GM21528 (cell line): ENCODE measurements at regions not wholly inside any gene's neighbourhood (a gene's known extent, or its start where the extent isn't known, plus 50 kb on each side); places are given as distances from the start of the nearest gene placed in this dataset.
"Not testable (repeated sequence)": the region's sequence is repeated elsewhere in the genome, so short reads cannot be mapped to it uniquely, and the experiment has no call there.

Source experiments
- ATAC-seq: cut with Tn5 transposase; IDR thresholded peaks from one replicate; pipeline ENCODE4 v1.9.1; 2021; ENCODE audit warnings: mild to moderate bottlenecking, moderate library complexity; ENCODE audit not compliant: unreplicated experiment, low FRiP score

- no peak for ATAC-seq
Observed at GRCh38 chr6:87784690-87785089, 82.7 kb upstream of the AKIRIN2 start.

GRCh38 chr6:87784051-87784450 is 82.0 kb upstream of the AKIRIN2 start:
- no peak for ATAC-seq

- no peak for ATAC-seq
Observed at GRCh38 chr6:87779542-87779941, 77.5 kb upstream of the AKIRIN2 start.

- no peak for ATAC-seq
Observed at GRCh38 chr6:87772597-87773530, 70.8 kb upstream of the AKIRIN2 start.

GRCh38 chr6:87767478-87767877 is 65.4 kb upstream of the AKIRIN2 start:
- no peak for ATAC-seq

- ATAC-seq = no peak
Observed at GRCh38 chr6:87766211-87766610, 64.2 kb upstream of the AKIRIN2 start.

GRCh38 chr6:87763901-87764300 is 61.9 kb upstream of the AKIRIN2 start:
- ATAC-seq = no peak

- no peak for ATAC-seq
Observed at GRCh38 chr6:87763276-87763675, 61.2 kb upstream of the AKIRIN2 start.

- ATAC-seq = no peak
Observed at GRCh38 chr6:87762116-87762515, 60.1 kb upstream of the AKIRIN2 start.

GRCh38 chr6:87757792-87758191 is 55.8 kb upstream of the AKIRIN2 start:
- no peak for ATAC-seq

- ATAC-seq = peak; percentile 90
Observed at GRCh38 chr6:87756858-87757257, 54.8 kb upstream of the AKIRIN2 start.

- ATAC-seq = no peak
Observed at GRCh38 chr6:87755708-87756671, 54.0 kb upstream of the AKIRIN2 start.

GRCh38 chr6:87754828-87755227 is 52.8 kb upstream of the AKIRIN2 start:
- peak; percentile 60 for ATAC-seq

- ATAC-seq = no peak
Observed at GRCh38 chr6:87753131-87753685, 51.2 kb upstream of the AKIRIN2 start.

- ATAC-seq = not testable (repeated sequence)
Observed at GRCh38 chr6:87752503-87752902, 50.5 kb upstream of the AKIRIN2 start.
